ENCODE measurements at regions not wholly inside any gene's neighbourhood (a gene's known extent, or its start where the extent isn't known, plus 50 kb on each side); places are given as distances from the start of the nearest gene placed in this dataset.

DNA sequence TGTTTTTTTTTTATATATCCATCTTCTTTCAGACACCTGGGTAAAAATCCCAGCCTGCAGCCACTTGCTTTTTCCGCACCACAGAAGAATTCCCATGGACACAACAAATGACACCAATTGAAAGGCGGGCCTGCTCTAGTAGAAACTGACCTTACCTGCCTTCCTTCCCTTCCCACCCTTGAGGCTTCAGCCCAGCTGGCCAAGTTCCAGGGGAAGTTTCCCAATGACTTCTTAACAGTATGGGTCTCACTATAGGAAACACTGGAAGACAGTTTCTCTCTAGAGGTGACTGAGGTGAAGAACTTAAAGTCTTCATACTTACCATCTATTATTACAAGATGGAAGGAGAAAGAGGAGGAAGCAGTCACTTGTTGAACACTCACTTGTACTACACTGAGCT is 714.2 kb upstream of the NR2F2 start:
- no peak overlapping the region for H3K4me2 ChIP-seq (ENCODE audit: low read length)
- H3K36me3 ChIP-seq (ENCODE audit: insufficient read depth, low read length): no peaks in the 10 kb centered on the region
- TF ChIP-seq, protein P1, sequence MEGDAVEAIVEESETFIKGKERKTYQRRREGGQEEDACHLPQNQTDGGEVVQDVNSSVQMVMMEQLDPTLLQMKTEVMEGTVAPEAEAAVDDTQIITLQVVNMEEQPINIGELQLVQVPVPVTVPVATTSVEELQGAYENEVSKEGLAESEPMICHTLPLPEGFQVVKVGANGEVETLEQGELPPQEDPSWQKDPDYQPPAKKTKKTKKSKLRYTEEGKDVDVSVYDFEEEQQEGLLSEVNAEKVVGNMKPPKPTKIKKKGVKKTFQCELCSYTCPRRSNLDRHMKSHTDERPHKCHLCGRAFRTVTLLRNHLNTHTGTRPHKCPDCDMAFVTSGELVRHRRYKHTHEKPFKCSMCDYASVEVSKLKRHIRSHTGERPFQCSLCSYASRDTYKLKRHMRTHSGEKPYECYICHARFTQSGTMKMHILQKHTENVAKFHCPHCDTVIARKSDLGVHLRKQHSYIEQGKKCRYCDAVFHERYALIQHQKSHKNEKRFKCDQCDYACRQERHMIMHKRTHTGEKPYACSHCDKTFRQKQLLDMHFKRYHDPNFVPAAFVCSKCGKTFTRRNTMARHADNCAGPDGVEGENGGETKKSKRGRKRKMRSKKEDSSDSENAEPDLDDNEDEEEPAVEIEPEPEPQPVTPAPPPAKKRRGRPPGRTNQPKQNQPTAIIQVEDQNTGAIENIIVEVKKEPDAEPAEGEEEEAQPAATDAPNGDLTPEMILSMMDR (IDR thresholded peaks at IDR 0.05; ENCODE audit: low read length): no peak
- no peak for TF ChIP-seq EZH2 (IDR thresholded peaks at IDR 0.05; ENCODE audit: borderline replicate concordance, low read length)
- H3F3A ChIP-seq (ENCODE audit: insufficient read depth, low read length): no peaks in the 10 kb centered on the region
- H3K9me3 ChIP-seq (ENCODE audit: low read length): no peaks in the 10 kb centered on the region
- H3K27me3 ChIP-seq (ENCODE audit: insufficient read depth, low read length): no peaks in the 10 kb centered on the region
- H3K27ac ChIP-seq (ENCODE audit: low read depth, low read length, poor library complexity, severe bottlenecking): no peak overlapping the region
- no peaks in the 10 kb centered on the region for H3K79me2 ChIP-seq (ENCODE audit: insufficient read depth, low read length)
- no peaks in the 10 kb centered on the region for H3K9me2 ChIP-seq (ENCODE audit: low read depth, low read length)
- H4K20me1 ChIP-seq (ENCODE audit: insufficient read depth, low read length): no peaks in the 10 kb centered on the region
- H2AFZ ChIP-seq (ENCODE audit: low read length): no peak overlapping the region
- H3K9ac ChIP-seq (ENCODE audit: low read length): no peak overlapping the region
- no peaks in the 10 kb centered on the region for H3K4me1 ChIP-seq (ENCODE audit: insufficient read depth, low read length, severe bottlenecking)
- H3K4me3 ChIP-seq (ENCODE audit: low read depth, low read length, poor library complexity, severe bottlenecking): no peak overlapping the region

DNA sequence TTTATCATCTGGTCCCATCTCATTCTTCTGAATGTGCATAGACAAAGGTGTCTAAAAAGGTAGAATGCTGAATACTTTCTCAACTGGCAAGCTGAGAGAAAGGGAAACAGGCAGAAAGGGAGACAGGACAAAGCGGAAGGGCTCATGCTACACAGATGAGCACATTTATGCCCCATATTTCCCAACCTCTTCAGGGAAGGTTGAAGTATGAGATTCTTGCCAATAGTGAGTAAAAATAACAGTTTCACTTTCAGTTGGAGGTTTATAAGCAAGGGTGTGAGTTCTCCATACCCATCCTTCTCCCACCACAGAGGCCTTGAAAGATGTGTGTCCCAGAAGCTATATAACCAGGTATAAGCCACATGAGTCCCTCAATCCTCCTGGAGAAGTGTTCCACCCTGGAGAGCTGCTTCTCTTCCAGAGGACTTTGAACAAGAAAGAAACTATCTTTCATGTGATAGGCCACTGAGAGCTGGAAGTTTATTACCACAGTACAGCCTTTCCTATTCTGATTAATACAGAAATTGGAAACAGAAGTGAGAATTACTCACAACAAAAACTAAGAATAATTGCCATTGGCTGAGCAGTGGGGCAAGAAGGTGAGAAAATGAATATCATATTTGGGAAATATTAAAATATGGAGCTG is 709.4 kb upstream of the NR2F2 start:
- H3K9me3 ChIP-seq (ENCODE audit: low read length): no peaks in the 10 kb centered on the region
- no peak overlapping the region for H3K4me2 ChIP-seq (ENCODE audit: low read length)
- H3K36me3 ChIP-seq (ENCODE audit: insufficient read depth, low read length): no peaks in the 10 kb centered on the region
- H3K27me3 ChIP-seq (ENCODE audit: insufficient read depth, low read length): no peaks in the 10 kb centered on the region
- TF ChIP-seq EZH2 (IDR thresholded peaks at IDR 0.05; ENCODE audit: borderline replicate concordance, low read length): no peak
- TF ChIP-seq, protein P1 (IDR thresholded peaks at IDR 0.05; ENCODE audit: low read length): no peak
- H2AFZ ChIP-seq (ENCODE audit: low read length): no peak overlapping the region
- H3K79me2 ChIP-seq (ENCODE audit: insufficient read depth, low read length): no peaks in the 10 kb centered on the region
- no peak overlapping the region for H3K9ac ChIP-seq (ENCODE audit: low read length)
- H3K9me2 ChIP-seq (ENCODE audit: low read depth, low read length): no peaks in the 10 kb centered on the region
- no peaks in the 10 kb centered on the region for H3K4me1 ChIP-seq (ENCODE audit: insufficient read depth, low read length, severe bottlenecking)
- no peaks in the 10 kb centered on the region for H3F3A ChIP-seq (ENCODE audit: insufficient read depth, low read length)
- H3K4me3 ChIP-seq (ENCODE audit: low read depth, low read length, poor library complexity, severe bottlenecking): no peak overlapping the region
- H3K27ac ChIP-seq (ENCODE audit: low read depth, low read length, poor library complexity, severe bottlenecking): no peak overlapping the region
- no peaks in the 10 kb centered on the region for H4K20me1 ChIP-seq (ENCODE audit: insufficient read depth, low read length)

DNA sequence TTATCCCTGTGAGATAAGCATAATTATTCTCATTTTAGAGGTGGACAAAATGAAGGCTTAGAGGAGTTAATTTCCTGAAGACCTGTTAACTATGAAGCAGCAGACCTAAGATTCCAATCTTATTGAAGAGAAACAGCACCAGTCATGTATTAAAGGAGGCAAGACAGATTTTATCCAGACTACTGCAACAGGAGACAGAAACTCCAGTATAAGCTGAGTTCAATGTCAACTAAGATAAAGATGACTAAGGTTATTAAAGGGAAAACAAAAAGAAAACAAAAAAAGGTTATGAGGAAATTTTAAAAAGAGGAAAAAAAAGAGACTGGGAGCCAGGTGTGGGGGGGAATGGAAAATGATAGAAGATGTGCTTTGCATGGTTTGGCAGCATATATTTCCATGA is 707.7 kb upstream of the NR2F2 start:
- no peaks in the 10 kb centered on the region for H3K36me3 ChIP-seq (ENCODE audit: insufficient read depth, low read length)
- no peak overlapping the region for H3K9ac ChIP-seq (ENCODE audit: low read length)
- H2AFZ ChIP-seq (ENCODE audit: low read length): no peak overlapping the region
- no peaks in the 10 kb centered on the region for H3K79me2 ChIP-seq (ENCODE audit: insufficient read depth, low read length)
- no peaks in the 10 kb centered on the region for H3F3A ChIP-seq (ENCODE audit: insufficient read depth, low read length)
- no peaks in the 10 kb centered on the region for H4K20me1 ChIP-seq (ENCODE audit: insufficient read depth, low read length)
- TF ChIP-seq, protein P1 (IDR thresholded peaks at IDR 0.05; ENCODE audit: low read length): no peak
- no peak for TF ChIP-seq EZH2 (IDR thresholded peaks at IDR 0.05; ENCODE audit: borderline replicate concordance, low read length)
- no peak overlapping the region for H3K4me2 ChIP-seq (ENCODE audit: low read length)
- H3K4me3 ChIP-seq (ENCODE audit: low read depth, low read length, poor library complexity, severe bottlenecking): no peak overlapping the region
- no peaks in the 10 kb centered on the region for H3K9me2 ChIP-seq (ENCODE audit: low read depth, low read length)
- H3K4me1 ChIP-seq (ENCODE audit: insufficient read depth, low read length, severe bottlenecking): no peaks in the 10 kb centered on the region
- H3K9me3 ChIP-seq (ENCODE audit: low read length): no peaks in the 10 kb centered on the region
- no peak overlapping the region for H3K27ac ChIP-seq (ENCODE audit: low read depth, low read length, poor library complexity, severe bottlenecking)
- no peaks in the 10 kb centered on the region for H3K27me3 ChIP-seq (ENCODE audit: insufficient read depth, low read length)
